Hepatocyte (in vitro differentiated cells): ENCODE measurements at regions not wholly inside any gene's neighbourhood (a gene's known extent, or its start where the extent isn't known, plus 50 kb on each side); places are given as distances from the start of the nearest gene placed in this dataset.

Experiments
- DNase-seq: peaks from one replicate; pipeline ENCODE4 v3.0.0-alpha.2; 2016; ENCODE audit warnings: low spot score
- H2AFZ ChIP-seq: fragments of 200-600 bp; sonication (generic); 2 replicates; pipeline ENCODE4 v1.6.0; 2016; ENCODE audit warnings: antibody characterized with exemption, mild to moderate bottlenecking
- H3K27ac ChIP-seq: fragments of 200-600 bp; sonication (generic); 2 replicates; pipeline ENCODE4 v1.5.1; 2016; ENCODE audit warnings: mild to moderate bottlenecking
- H3K27me3 ChIP-seq: fragments of 200-600 bp; sonication (generic); 2 replicates; pipeline ENCODE4 v1.6.1; 2016
- H3K36me3 ChIP-seq: fragments of 200-600 bp; sonication (generic); replicated peaks from 2 replicates; pipeline ENCODE4 v1.5.1; 2016; ENCODE audit warnings: low read depth; ENCODE audit not compliant: insufficient read depth
- H3K4me1 ChIP-seq: fragments of 200-600 bp; sonication (generic); 2 replicates; pipeline ENCODE4 v1.5.1; 2016; ENCODE audit warnings: mild to moderate bottlenecking, moderate library complexity; ENCODE audit not compliant: insufficient read depth
- H3K4me2 ChIP-seq: fragments of 200-600 bp; sonication (generic); 2 replicates; pipeline ENCODE4 v1.6.0; 2016
- H3K4me3 ChIP-seq: fragments of 200-600 bp; sonication (generic); 2 replicates; pipeline ENCODE4 v1.5.1; 2016; ENCODE audit warnings: mild to moderate bottlenecking
- H3K79me2 ChIP-seq: fragments of 200-600 bp; sonication (generic); 2 replicates; pipeline ENCODE4 v1.6.0; 2017; ENCODE audit warnings: mild to moderate bottlenecking
- H3K9me2 ChIP-seq: fragments of 200-600 bp; sonication (generic); replicated peaks from 2 replicates; pipeline ENCODE4 v1.6.0; 2017; ENCODE audit warnings: mild to moderate bottlenecking; ENCODE audit not compliant: insufficient read depth
- H3K9me3 ChIP-seq: fragments of 200-600 bp; sonication (generic); 2 replicates; pipeline ENCODE4 v1.5.1; 2016; ENCODE audit warnings: low read depth, mild to moderate bottlenecking
- H4K20me1 ChIP-seq: fragments of 200-600 bp; sonication (generic); 2 replicates; pipeline ENCODE4 v1.6.0; 2016; ENCODE audit warnings: mild to moderate bottlenecking; ENCODE audit not compliant: insufficient read depth, poor library complexity, severe bottlenecking
- EZH2 ChIP-seq: fragments of 200-600 bp; sonication (generic); IDR thresholded peaks from 2 replicates; pipeline ENCODE4 v1.6.1; 2016; ENCODE audit warnings: antibody characterized with exemption, mild to moderate bottlenecking, borderline replicate concordance
- EZH2phosphoT487 ChIP-seq: fragments of 200-600 bp; sonication (generic); IDR thresholded peaks from one replicate; pipeline ENCODE4 v1.6.1; 2018; ENCODE audit warnings: antibody characterized with exemption, mild to moderate bottlenecking, low read depth, moderate library complexity; ENCODE audit not compliant: unreplicated experiment, severe bottlenecking
- WGBS: methylation state at CpG from one replicate; pipeline ENCODE4 v1.1.6; 2016; ENCODE audit warnings: low lambda C conversion rate; ENCODE audit errors: missing lambda C conversion rate; 5-methylcytosine and 5-hydroxymethylcytosine counted together
- TF ChIP-seq, protein P1 (sequence below): fragments of 200-600 bp; sonication (generic); IDR thresholded peaks from 2 replicates; pipeline ENCODE4 v1.5.1; 2016; ENCODE audit warnings: antibody characterized with exemption, mild to moderate bottlenecking; ENCODE audit not compliant: poor library complexity

DNA sequence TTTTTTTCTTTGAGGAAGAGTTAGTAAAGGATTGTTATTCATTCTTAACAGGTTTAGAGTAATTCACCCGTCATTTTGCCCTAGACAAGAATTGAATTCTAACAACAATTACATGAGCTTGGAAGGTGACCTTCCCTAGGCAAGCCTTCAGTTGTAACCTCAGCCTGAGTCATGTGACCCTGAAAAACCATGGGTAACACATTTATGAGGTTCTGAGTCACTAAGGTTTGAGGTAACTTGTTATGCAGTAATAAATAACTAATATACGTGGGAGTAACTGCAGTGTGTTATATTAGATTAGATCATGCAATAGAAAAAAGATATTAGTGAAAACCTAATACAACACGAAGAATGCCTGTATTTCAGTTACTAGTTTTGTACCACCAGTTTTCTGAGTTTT, 237.6 kb upstream of the NDN start:
- Histone ChIP-seq H3K36me3 (no peaks in the 10 kb centered on the region), H3K9me3 (no peaks in the 10 kb centered on the region), H3K4me1 (no peaks in the 10 kb centered on the region), H4K20me1 (no peaks in the 10 kb centered on the region), H3K4me3 (no peak overlapping the region), H3K27ac (no peak overlapping the region), H3K9me2 (no peaks in the 10 kb centered on the region), H3K79me2 (no peaks in the 10 kb centered on the region), H2AFZ (no peak overlapping the region), H3K4me2 (no peak overlapping the region), H3K27me3 (no peaks in the 10 kb centered on the region)
- 50% methylated on average over 3 of the region's 3 CpGs for WGBS
- TF ChIP-seq, protein P1, sequence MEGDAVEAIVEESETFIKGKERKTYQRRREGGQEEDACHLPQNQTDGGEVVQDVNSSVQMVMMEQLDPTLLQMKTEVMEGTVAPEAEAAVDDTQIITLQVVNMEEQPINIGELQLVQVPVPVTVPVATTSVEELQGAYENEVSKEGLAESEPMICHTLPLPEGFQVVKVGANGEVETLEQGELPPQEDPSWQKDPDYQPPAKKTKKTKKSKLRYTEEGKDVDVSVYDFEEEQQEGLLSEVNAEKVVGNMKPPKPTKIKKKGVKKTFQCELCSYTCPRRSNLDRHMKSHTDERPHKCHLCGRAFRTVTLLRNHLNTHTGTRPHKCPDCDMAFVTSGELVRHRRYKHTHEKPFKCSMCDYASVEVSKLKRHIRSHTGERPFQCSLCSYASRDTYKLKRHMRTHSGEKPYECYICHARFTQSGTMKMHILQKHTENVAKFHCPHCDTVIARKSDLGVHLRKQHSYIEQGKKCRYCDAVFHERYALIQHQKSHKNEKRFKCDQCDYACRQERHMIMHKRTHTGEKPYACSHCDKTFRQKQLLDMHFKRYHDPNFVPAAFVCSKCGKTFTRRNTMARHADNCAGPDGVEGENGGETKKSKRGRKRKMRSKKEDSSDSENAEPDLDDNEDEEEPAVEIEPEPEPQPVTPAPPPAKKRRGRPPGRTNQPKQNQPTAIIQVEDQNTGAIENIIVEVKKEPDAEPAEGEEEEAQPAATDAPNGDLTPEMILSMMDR = no peak
- TF ChIP-seq EZH2 = no peak
- TF ChIP-seq EZH2phosphoT487 = no peak
- DNase-seq = no peak

DNA sequence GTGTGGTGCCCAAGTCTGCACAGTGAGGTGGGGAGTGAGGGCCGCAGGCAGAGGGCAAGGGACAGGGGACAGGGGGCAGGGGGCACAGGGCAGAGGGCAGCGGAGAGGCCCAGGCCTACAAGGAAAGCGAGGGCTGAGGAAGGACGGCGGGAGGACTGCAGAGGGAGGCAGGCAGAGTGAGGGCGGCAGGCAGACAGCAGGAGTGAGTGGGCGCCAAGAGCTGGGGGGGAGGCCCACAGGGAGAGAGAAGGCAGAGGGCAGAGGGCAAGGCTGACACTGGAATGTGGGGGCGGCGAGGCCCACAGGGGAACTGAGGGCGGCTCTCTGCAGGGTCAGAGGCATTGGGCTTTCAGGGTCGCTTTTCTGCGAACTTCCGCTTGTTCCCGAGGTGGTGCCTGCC, 267.8 kb upstream of the NDN start:
- H3K79me2 ChIP-seq = no peaks in the 10 kb centered on the region
- 86% methylated on average over 11 of the region's 14 CpGs for WGBS
- no peaks in the 10 kb centered on the region for H4K20me1 ChIP-seq

DNA sequence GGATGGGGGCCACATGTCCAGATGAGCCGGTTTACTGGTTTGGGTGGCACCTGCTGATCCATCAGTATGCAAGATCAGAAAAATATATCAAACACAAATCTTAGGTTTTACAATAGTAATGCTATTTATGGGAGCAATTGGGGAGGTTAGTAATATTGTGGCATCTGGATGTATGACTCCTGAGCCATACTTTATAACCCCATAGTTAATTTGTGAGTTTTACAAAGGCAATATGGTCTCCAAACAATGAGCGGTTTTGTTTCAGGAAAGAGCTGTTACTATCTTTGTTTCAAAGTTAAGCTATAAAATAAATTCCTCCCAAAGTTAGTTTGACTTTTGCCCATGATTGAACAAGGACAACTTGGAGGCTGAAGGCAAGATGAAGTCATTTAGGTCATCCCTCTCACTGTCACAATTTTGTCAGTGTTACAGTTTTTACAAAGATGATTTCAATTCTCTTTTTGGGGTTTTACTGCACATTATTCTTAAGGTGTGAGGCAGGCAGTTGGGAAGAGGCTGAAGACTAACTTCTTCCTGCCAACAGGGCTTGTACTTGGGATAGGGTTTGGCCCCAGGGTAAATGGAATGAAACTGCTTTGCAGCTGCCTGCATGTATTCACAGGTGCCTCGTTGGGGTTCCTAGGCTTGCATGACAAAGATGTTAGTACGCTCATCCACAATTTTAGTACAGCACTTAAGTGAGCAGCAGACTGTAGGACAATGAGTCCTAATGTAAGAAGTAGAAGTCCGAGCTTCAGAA, 296.6 kb upstream of the NDN start:
- Histone ChIP-seq H3K36me3 (no peaks in the 10 kb centered on the region), H2AFZ (no peak overlapping the region), H3K27me3 (no peaks in the 10 kb centered on the region), H3K79me2 (no peaks in the 10 kb centered on the region), H3K4me1 (no peaks in the 10 kb centered on the region), H4K20me1 (no peaks in the 10 kb centered on the region), H3K4me2 (no peak overlapping the region), H3K27ac (no peak overlapping the region), H3K9me2 (no peaks in the 10 kb centered on the region), H3K4me3 (no peak overlapping the region), H3K9me3 (no peaks in the 10 kb centered on the region)
- no peak for TF ChIP-seq EZH2phosphoT487
- TF ChIP-seq EZH2 = no peak
- 65% methylated on average over 5 of the region's 5 CpGs for WGBS
- DNase-seq = no peak

More for the DNA sequence above, 267.8 kb upstream of the NDN start:
- Histone ChIP-seq H3K4me1 (no peaks in the 10 kb centered on the region), H3K9me2 (no peaks in the 10 kb centered on the region), H3K4me2 (no peak overlapping the region), H3K36me3 (no peaks in the 10 kb centered on the region), H3K9me3 (no peaks in the 10 kb centered on the region), H2AFZ (no peak overlapping the region), H3K4me3 (no peak overlapping the region), H3K27me3 (no peaks in the 10 kb centered on the region), H3K27ac (no peak overlapping the region)
- no peak for DNase-seq
- TF ChIP-seq, protein P1 = no peak
- no peak for TF ChIP-seq EZH2phosphoT487
- no peak for TF ChIP-seq EZH2

DNA sequence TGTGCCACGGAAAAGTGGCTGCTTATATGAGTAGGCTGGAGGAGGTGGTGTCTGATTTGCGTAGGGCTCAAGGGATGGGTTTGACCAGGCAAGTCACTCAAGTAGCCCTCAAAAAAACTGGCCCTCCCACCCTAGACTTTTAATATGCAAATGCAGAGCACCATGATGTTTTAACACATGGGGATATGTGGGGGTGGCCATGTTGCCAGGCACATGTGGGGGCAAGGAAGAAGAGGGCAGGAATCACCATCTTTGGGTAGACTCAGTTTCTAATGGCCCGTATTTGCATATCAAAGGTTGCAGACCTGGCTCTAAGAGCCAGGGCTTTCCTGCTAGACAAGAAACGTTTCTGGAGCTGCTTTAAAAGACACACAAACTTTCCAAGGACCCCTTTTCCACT, 307.2 kb upstream of the NDN start:
- H3K9me3 ChIP-seq = no peaks in the 10 kb centered on the region
- 63% methylated on average over 4 of the region's 4 CpGs for WGBS
- TF ChIP-seq EZH2 (no peak), EZH2phosphoT487 (no peak)
- TF ChIP-seq, protein P1 = no peak

More for the DNA sequence above, 307.2 kb upstream of the NDN start:
- H3K36me3 ChIP-seq = no peaks in the 10 kb centered on the region
- no peak for DNase-seq
- H3K4me1 ChIP-seq = no peaks in the 10 kb centered on the region
- H2AFZ ChIP-seq = no peak overlapping the region
- no peak overlapping the region for H3K27ac ChIP-seq
- H3K4me2 ChIP-seq = no peak overlapping the region
- no peaks in the 10 kb centered on the region for H4K20me1 ChIP-seq
- no peak overlapping the region for H3K4me3 ChIP-seq
- H3K9me2 ChIP-seq = no peaks in the 10 kb centered on the region
- no peaks in the 10 kb centered on the region for H3K79me2 ChIP-seq
- H3K27me3 ChIP-seq = no peaks in the 10 kb centered on the region
